GM18520 (cell line): ENCODE measurements at regions not wholly inside any gene's neighbourhood (a gene's known extent, or its start where the extent isn't known, plus 50 kb on each side); places are given as distances from the start of the nearest gene placed in this dataset.

Experiments
- ATAC-seq: cut with Tn5 transposase; IDR thresholded peaks from one replicate; pipeline ENCODE4 v1.9.1; 2021; ENCODE audit not compliant: unreplicated experiment

DNA sequence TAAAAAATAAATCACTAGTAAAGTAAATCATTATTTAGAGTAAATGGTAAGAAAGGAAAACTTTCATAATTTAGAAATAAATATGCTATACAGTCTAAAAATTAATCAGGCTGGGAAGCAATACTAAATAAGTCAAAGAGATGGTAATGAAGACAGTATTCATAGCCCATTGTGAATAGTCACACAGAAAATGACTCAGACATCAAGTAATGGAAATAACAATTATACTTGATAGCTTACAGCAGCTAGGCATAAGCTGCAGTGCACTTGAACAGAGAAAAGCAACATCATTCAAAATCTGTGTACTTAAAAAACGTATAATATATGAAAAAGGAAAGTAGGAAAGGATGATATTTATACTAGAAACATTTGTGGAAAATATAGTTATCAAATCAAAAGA is 642.5 kb upstream of the GNPDA2 start:
- no peak for ATAC-seq

DNA sequence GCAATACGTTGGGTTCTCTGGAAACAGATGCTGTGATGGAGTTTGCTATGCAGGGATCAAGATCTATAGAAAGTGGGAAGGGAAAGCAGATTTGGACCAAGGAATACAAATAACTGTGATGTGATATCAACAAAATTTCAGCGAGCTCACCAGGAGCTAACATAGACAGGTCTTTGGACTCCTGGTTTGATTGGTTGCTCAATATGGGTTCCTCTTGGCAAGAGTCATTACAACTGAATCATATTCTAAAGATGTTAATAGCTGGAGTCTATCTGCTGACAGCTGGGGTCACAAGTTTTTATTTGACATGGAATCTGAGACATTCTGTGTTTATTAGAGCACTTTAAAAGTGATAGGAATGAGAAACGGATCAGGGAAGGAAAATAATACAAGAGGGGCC is 637.6 kb upstream of the GNPDA2 start:
- no peak for ATAC-seq

DNA sequence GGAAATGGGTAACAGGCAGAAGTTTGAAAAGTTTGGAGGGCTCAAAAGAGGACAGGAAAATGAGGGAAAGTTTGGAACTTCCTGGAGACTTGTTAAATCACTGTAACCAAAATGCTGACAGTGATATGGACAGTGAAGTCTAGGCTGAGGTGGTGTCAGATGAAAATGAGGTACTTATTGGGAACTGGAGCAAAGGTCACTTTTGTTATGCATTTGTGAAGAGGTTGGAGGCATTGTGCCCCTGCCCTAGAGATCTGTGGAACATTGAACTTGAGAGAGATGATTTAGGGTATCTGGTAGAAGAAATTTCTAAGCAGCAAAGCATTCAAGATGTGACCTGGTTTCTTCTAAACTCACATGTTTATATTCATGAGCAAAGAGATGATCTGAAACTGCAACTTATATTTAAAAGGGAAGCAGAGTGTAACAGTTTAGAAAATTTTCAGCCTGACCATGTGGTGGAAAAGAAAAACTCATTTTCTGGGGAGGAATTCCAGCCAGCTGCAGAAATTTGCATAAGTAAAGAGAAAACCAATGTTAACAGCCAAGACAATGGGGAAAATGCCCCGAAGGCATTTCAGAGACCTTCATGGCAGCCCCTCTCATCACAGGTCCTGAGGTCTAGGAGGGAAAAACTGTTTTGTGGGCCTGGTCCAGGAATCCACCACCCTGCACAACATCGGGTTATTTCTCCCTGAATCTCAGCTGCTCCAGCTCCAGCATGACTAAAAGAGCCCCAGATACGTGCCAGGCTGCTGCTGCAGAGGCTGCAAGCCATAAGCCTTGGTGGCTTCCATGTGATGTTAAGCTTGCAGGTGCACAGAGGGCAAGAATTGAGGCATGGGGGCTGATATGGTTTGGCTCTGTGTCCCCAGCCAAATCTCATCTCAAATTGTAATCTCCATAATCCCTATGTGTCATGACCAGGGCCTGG is 632.5 kb upstream of the GNPDA2 start:
- ATAC-seq = no peak

DNA sequence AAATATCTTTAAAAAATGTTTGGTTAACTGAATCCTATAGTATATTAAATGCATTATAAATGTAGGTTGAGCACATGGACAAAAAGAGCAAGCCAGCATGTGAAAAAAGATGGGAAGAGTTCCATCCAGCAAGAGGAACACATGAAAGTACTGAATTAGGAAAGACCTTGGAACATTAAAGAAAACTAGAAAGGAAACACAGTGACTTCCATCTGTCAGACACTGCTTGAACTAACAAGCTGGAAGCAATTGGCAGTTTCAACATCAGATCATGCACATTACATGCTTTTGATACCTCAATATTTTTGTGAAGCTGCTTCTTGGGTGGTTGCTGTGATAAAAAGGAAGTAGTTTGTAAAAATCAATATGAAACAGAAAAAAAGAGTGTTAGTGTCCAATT is 626.8 kb upstream of the GNPDA2 start:
- ATAC-seq = no peak

DNA sequence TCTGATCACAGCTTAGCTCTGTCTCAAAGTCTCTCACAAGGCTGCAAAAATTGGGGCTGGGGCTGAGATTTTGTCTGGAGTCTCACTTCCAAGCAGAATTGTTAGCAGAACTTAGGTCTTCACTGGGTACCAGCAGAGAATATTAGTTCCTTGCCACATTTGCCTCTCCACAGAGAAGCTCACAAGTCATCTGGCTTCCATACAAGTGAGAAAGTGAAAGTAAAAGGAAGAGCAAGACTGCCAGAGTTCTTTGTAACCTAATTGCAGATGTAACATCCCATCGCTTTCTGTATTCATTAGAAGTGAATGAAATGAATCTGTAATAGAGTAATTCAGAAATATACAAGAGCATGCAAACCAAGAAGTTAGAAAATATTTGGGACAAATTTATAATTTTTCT is 624.1 kb upstream of the GNPDA2 start:
- peak; percentile 67 for ATAC-seq

DNA sequence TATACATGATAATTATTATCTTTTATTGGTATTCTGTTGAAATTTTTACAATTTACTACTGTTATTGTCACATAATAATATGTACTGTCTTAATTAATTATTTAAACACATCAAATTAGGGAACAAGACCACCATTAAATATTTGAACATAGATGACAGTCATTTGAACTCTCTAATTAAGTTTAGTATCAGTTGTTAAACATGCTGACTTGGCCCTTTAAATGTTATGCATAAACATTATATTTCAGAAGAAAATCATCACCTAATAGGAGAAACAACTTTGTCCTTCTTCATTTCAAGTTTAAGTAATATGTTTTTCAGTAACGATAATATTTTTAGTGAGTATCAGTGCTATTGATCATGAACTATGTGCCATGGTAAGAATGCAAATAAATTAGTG is 623.5 kb upstream of the GNPDA2 start:
- no peak for ATAC-seq

DNA sequence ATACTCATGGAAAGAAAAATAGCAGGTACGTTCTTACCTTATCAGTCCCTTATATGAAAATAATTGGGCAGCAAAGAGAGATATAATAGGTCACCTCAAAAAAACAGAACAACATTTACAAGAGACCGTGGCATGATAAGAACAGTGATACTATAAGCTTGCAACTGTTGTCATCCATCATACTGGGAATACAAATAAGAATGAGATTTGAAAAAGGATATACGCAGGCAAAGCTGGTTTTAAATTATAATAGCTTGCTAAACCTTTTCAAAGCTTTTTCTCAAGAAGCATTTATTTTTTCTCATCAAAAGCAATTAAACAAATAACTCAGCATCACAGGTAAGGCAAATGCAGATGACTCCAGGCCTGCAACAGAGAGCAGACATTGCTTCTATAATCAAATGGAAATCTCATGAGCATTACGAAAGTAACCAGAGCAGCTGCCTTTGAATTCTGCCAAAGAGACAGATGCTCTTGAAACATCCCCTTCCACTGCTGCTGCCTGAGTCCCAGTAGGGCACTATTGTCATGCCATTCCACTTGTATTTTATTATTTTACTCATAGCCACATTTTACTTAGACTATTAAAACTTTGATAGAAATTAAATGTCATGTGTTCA is 620.6 kb upstream of the GNPDA2 start:
- no peak for ATAC-seq

DNA sequence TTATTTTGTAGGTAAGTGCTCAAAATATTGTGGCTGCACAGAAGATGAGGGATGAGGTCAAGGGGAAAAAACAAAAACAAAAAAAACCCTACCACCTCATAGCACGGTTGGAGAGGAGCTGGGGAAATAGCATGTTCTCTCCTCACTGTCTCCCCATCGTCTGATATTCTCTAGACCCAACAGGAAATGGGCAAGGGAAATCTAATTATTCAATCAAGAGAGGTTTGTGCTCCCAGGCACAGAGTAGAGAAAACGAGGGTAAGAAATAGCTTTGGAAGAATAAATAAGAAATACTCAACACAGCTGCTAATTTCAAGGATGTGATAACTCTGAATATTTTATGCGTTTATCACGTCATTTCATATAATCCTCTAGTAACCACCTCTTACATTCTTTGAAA is 619.2 kb upstream of the GNPDA2 start:
- ATAC-seq = no peak

DNA sequence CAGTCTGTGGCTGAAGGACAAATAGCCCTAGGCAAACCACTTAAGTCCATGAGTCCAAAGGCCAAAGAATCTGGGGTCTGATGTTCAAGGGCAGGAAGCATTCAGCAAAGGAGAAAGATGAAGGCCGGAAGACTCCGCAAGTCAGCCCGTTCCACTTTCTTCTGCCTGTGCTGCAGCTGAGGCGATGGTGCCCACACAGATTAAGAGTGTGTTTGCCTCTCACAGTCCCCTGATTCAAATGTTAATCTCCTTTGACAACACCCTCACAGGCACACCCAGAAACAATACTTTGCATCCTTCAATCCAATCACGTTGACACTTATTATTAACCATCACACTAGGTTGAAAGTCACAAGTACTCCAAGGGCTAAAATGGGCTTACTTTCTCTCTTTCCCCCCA is 605.4 kb upstream of the GNPDA2 start:
- ATAC-seq = no peak

DNA sequence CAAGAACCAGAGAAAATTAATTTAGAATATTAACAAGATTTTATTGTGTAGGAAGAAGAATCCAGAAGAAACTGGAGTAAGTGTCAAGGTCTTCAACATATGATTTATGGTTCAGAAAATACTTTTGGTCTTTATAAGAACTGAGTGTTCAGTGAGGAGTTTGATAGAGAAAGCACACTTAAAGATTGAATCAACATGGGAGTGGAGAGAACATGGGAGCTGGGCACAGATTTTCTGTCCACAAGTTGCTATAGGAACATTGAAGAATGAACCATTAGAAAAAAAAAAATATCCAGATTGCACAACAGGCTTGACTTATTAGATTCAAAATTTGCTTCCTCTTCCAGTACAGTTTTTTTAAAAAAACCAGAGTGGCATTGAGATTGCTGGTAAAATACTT is 601.2 kb upstream of the GNPDA2 start:
- no peak for ATAC-seq

DNA sequence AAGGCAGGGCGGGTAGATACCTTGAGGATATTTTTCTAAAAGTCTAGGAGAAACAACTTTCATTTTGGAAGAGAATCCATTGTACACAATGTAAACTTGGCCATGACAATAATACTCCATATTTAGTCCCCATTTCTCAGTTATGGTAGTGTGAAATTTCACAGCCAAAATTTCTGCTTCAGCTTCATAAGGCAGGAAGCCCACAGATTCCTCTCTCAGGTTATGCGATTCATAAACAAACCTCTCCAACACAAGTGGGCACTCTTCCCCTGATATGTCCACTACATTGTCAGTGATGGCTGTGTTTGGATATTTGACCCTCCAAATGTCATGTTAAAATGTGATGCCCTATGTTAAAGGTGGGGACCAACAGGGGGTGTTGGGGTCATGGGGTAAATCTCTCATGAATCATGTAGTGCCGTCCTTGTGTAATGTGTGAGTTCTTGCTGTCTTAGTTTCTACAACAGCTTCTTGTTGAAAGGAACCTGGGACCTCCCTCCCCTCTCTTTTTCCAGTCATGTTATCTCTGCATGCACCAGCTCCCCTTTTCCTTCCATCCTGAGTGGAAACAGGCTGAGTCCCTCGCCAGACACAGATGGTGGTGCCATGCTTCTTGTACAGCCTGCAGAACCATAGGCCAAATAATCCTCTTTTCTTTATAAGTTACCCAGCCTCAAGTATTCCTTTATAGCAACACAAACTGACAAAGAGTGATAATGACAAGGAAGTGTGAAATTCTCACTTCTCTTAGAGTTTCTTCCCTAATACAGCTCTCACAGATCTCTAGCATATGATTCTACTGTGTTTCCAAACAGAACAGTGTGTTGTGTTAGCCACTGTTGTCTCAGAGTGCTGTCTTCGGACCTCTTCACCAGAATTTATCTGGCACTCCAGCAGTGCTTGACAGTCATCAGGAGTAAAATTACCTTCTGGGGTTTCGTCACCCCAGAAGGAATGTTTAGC is 598.4 kb upstream of the GNPDA2 start:
- ATAC-seq = no peak

DNA sequence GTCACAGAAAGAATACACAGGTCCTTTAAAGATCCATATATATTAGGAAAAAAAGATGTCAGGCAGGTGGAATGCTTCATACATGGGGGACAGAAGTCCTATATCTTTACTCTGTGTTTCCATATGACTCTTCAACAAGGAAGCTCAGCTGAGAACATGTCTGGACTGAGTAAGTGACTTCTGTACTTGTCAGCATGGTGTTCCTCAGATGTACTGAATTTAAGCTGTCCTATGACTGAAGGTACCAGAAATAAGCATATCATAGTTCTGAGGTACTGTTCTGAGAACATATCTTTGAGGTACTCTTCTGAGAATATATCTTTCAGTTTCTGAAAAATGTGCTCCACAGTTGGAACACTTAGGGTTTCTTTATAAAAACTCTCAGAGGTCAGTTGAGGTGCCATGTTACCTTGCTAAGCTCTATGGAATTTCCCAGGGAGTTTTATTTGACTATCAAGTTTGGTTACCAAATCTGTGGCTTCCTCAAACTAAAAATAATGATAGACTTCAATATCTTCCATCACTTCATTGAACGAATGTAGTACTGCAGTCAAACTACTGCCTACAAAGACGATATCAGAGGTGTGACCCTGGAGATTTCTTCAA is 597.2 kb upstream of the GNPDA2 start:
- ATAC-seq = no peak

DNA sequence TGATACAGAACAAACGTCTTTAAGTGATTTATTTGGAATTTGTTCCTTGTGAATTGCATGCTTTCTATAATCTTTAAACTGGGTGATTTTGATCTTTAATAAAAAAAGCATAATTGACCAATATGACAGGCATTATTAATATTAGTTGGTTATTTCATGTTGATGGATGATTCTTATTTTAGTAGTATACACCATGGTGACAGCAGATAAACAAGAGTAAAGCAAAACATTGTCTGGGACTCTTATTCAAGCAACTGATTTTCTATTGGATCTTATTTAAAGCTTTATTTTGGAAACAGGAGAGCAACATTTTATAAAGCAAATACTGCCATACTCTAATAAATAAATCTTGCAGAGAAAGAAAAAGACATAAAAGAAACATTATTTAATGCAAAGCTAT is 591.4 kb upstream of the GNPDA2 start:
- no peak for ATAC-seq

DNA sequence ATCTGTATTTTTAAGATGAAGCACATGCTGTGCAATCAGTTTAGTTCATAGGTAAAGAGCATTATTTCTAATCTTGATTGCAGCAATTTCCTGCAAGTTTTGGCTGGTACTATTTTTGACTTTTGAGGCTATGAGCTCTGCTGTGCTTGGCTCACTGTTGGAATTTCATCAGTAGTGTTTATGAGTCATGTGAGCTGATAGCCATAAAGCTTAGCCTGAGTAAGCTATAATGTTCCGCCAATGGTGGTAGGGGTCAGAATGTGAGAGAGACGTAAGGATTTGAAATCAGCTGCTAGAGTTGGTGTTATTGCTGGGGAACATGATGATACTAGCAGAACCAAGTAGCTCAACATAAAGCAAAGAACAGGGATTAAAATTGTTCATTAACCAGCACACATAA is 590.9 kb upstream of the GNPDA2 start:
- ATAC-seq = no peak

DNA sequence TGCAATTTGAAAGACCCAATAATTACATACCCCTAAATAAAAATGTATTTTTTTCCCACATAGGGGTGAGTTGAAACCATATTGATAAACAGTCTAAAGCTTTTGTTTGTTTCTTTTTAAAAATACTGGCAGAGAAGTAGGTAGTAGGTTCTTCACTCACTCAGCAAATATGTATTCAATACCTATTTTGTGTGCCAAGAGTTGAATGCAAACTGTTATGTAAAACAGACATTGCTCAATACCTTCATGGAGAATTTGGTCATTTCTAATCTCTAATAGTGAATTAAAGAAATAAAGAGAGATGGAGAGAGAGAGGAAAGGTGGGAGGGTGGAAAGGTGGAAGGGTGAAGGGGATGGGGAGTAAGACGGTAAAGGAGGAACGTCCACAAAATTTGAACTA is 589.9 kb upstream of the GNPDA2 start:
- no peak for ATAC-seq

DNA sequence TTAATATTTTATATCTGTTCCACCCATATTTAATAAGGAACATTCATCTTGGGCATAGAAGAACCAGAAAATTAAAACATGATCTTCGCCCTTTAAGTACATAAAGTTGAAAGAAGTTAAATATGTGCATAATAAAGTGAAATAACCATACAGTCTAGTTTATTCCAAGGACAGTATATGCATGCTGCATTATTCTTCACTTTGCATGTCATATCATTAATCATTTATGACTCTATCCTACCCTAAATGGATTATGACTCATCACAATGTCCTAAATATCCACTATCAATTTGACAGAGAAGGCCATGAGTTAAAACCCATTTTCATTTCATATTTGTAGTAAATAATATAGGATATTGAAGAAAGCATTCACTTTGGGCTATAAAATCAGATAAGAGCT is 576.5 kb upstream of the GNPDA2 start:
- no peak for ATAC-seq

DNA sequence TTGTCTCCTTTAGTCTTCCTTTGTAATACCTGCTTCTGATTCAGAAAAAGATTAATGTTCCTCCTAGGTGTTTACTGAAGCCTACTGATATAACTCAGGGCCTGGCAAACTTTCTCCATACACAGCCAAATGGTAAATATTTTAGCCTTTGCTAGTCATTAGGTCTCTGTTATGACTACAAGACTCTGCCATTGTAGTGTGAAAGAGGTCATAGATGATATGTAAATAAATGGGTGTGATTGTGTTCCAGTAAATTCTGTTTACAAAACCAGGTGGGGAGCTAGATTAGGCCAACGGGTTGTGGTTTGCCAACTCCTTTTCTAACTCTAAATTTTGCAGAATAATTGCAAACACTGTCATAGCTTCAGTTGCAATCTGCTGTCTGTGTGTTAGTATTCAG is 568.1 kb upstream of the GNPDA2 start:
- ATAC-seq = no peak

DNA sequence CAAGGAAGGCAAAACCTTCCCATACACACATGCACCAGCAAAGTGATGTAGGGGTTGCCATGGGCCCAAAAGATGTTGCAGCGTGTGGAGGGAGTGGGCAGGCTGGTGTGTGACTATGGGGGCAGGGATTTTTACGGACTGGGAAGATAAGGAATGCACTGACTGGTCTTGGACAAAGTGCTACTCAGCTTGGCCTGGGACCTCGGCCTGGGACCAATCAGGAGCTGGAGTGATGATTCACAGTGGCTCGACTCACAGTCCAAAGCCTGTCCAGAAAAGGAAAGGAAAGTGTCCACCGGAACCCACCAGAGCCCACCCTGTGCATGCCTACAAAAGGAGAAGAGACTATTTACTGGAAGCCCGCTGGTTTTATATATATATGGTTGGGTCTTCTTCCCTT is 567.0 kb upstream of the GNPDA2 start:
- no peak for ATAC-seq

DNA sequence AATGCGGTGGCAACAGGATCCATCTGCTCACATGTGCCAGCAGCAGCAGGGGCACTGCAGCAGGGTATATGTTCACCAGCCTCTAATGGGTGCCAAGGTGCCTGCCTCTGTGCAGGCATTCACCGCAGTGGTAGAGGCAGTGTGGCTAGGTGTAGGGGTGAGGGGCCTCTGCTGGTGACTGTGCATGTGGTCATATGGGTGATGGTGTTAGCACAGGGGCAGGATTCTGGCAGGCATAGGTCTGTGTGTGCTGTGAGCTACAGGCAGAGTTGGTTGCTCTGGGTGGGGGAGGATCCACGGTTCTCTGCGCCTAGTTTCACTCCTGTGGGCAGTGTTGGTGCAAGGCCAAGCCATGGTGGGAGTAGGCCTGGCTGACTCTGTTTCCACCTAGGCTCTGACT is 566.5 kb upstream of the GNPDA2 start:
- no peak for ATAC-seq

DNA sequence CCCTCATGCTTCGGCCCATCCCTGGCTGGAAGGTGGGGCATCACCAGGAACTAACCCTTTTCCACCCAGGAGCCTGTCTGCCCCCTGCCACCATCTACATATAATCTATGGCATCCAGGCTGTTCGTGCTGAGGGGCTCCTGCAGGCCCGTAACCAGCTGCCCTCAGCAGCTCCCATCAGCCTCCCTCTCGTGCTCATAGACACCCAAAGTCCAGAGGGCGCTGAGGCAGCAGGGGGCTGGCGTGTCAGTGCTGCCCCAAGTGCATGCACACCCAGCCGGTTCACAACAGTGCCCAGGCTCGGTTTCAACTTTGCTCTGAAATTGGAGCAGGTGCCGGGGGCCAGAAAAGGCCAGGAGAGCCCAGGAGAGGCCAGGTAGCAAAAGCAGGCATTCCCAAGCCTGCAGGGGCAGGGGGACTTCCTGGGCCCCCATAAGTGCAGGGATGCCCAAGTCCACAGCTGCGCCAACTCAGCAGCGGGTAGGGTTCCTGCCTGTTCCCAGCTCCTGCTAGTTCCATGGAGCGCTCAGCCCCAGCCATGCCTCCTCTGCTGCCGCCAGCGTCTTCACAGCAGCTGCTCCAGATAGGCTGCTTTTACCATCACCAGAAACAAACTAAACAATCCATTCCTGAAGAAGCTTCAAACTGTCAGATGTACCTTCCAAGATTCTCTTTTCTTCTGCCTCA is 558.2 kb upstream of the GNPDA2 start:
- no peak for ATAC-seq

DNA sequence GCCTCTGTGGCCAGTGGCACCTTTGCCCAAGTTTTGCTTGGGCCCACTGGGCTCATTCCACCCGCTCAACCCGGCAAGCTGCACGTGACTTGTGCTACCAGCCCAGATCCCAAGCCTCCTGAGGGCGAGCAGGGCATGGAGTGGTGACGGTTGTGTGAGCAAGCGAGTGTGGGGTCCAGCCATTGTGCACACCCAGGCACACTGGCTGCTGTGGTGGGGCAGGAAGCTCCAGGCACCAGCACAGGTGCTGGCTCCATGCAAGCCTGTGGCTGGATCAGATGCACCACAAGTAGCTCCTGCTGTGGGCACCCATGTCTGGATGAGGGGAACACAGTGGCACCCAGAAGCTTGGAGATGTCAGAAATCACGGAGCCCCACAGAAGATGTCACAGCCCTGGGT is 557.0 kb upstream of the GNPDA2 start:
- no peak for ATAC-seq
